ENCODE measurements at regions not wholly inside any gene's neighbourhood (a gene's known extent, or its start where the extent isn't known, plus 50 kb on each side); places are given as distances from the start of the nearest gene placed in this dataset.
"Not testable (repeated sequence)": the region's sequence is repeated elsewhere in the genome, so short reads cannot be mapped to it uniquely, and the experiment has no call there.

DNA sequence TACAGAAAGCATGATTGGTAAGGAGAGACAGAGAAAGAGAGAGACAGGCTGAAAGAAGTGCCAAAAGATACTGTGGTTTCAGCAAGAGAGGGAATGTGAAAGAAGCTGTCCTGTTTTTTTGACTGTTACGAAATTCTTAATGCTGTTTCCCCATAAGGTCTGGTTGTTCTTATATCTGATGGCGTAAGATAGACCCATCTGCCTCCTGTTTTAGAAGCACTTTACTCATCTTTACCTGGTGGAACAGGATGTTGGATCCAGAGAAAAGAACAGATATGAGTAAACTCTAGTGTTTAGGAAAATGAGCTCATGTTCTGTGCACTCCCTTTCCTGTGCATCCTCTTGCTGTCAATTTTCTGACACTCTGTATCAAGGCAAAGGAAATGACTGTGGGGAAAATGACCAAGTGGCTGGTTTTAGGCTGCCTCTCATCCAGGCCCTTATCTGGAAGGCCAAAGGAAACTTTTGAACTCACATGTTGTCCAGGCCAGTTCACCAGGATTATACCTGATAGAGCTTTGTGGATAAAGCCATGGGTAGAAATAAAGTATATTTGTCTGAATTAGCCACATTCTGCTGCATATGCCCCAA lies 311.7 kb upstream of the HTR2C start:
- no peak for DNase-seq

DNA sequence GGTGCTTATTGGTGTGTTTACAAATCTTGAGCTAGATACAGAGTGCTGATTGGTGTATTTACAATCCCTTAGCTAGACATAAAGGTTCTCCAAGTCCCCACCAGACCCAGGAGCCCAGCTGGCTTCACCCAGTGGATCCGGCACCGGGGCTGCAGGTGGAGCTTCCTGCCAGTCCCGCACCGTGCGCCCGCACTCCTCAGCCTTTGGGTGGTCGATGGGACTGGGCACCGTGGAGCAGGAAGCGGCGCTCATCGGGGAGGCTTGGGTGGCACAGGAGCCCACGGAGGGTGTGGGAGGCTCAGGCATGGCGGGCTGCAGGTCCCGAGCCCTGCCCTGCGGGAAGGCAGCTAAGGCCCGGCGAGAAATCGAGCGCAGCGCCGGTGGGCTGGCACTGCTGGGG lies 313.5 kb upstream of the HTR2C start:
- not testable (repeated sequence) for DNase-seq

DNA sequence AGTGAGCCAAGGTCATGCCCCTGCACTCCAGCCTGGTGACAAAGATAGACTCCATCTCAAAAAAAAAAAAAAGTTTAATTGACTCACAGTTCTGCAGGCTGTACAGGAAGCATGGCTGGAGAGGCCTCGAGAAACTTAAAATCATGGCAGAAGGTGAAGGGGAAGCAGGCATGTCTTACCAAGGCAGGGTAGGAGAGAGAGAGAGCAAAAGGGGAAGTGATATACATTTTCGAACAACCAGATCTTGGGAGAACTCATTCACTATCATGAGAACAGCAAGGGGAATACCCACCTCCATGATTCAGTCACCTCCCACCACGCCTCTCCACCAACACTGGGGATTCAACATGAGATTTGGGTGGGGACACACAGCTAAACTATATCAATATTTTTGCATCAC lies 315.2 kb upstream of the HTR2C start:
- DNase-seq, result no peak

DNA sequence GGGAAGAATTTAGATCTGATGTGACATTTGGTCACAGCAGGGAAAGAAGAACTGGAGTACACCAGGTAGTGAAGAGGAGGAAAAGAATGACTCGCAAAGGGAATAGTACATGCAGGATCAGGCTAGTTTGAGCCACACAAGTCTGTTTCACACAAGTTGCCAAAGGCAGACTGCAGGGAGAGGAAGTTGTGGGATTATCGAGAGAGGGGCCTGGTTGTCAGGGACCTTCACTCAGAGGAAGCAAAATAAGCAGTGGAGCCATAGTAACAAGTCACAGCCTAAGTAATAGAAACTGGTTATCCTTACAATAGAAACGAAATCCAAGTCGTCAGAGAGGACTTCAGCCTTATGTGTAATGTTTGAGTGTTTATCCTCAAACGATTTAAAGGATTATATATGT lies 316.7 kb upstream of the HTR2C start:
- no peak for DNase-seq

DNA sequence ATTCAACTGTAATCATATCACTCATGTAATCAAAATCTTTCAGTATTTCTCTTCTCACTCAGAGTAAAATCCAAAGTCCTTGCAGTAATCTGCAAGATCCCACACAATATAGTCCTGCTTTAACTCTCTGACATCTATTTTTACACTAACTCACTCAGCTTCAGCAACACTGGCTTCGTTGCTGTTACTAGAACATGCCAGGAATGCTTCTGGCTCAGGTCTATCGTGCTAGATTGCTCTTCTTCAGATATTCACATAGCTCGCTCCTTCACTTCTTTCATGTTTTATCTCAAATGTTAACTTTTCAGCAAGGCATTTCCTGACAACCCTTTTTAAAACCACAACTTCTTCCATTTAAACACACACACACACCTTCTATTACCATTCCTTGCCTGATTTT lies 331.7 kb upstream of the HTR2C start:
- DNase-seq, result no peak

DNA sequence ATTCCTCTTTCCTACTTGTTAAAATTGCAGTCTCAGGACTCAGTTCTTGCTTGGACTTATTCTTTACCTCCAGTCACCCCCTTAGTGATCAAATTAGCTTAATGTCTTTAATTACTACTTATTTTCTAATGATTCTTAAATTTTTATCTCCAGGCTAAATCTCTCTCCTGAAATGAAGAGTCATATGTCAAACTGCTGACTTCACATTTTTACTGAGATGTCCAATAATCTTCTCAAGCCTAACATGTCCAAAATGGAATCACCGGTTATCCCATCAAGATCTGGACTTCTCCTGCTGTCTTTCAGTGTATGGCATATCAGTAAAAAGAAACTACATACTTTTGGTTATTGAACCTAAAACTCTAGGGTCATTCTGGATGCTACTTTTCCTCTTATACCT lies 332.3 kb upstream of the HTR2C start:
- DNase-seq, result no peak

DNA sequence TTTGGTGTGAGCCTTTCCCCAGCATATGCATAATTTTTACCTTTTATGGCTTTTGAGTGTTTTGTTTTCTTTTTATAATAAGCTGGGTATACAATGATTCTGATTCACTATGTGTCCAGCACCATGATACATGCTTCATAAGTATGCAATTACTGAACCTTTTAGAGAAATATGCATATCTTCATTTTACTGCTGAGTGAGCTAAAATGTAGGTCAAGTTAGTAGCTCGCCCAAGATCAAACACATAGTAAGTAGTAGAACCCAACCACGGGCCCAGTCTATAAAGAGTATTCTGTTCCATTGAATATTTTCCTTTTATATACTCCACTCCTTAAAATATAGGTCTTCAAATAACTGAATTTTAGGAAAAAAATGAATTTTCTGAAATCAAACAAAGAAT lies 362.4 kb upstream of the HTR2C start:
- DNase-seq, result no peak

DNA sequence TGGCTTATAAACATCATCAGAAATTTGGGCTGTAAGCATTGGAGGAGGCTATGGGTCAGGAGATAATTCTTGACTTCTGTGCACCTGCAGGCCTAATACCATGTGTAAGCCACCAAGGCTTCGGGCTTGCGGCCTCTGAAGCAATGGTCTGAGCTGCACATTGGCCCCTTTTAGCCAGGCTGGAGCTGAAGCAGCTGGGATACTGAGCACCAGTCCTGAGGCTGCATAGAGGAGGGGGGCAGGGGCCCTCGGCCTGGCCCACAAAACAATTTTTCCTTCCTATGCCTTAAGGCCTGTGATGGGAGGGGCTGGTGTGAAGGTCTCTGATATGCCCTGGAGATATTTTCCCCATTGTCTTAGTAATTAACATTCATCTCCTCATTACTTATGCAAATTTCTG lies 373.0 kb upstream of the HTR2C start:
- DNase-seq, result no peak

DNA sequence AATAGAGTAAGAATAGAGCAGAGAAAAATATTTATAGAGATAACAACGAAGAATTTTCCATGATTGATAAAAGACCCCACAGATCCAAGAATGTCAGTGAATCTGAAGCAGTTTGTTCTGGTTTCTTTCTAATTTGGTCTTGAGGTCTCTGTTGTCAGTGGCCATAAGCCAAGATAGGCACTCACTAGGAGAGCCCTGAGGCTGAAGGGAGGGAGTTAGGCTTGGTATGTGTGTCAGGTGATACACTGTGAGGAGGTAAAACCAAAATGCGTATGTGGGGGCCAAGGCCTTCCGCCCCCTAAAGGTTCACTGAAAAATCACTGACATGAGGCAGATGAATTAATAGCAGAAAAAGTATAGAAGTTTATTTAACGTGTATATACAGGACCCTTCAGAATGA lies 382.3 kb upstream of the HTR2C start:
- no peak for DNase-seq

DNA sequence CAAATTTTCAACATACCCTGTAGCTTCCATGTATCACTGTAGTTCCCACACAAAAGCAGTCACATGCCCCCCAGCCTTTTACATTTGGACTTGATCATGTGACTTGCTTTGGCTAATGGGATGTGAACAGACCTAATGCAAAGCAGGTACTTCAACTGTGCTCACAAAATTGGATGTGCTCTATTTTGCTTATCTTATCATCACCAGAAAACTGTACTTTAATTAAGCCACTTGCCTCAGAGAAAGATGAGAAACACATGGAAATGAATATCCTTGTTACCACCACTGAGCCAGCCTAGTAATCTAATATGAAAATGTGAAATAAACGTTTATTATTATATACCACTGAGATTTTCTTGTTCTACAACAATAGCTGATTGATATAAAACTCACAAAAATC lies 402.7 kb upstream of the HTR2C start:
- DNase-seq, result no peak

DNA sequence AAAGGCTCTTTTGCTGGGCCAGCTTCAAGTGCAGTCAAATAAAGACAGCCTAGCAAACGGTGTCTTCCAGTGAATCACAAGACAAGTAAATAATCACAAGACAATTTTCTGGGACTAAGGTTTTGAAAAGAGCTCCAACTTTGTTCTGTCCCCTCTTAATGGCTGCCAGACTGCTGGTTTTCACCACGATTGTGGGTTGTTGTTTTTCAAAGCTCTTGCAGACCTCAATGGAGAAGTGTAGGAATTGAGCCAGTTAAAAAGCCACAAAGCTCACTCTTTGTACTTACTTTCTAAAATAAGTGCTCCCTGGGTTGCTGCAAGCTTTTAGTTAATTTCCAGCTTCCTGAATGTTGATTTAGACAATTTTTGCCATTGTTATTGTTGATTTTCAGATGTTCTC lies 405.8 kb upstream of the HTR2C start:
- DNase-seq, result no peak

DNA sequence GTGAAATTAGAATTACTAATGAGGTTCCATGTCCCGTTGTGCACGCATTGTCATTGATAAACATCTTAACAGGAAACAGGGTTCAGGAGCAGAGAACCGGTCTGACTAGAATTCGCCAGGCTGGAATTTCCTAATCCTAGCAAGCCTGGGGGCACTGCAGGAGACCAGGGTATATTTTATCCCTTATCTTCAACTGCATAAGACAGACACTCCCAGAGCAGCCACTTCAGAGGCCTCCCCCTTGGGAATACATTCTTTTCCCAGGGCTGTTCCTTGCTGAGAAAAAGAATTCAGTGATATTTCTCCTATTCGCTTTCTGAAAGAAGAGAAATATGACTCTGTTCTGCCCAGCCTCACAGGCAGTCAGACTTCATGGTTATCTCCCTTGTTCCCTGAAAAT lies 416.6 kb upstream of the HTR2C start:
- not testable (repeated sequence) for DNase-seq

DNA sequence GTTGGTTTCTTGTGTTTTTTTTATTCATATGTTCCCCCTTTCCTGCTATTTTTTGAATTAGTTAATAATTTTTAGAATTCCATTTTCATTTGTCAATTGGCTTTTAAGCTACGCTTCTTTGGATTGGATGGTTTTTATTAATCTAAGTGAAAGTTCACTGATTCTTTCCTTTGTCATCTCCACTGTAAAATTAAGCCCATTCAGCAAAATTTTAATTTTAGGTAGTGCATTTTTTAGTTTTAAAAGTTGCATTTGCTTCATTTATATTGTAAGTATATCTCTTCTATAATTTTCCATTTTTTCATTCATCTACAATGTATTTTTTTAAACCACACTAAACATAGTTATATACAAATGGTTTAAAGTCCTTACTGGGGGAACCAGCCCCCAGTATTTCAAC lies 417.3 kb upstream of the HTR2C start:
- no peak for DNase-seq

DNA sequence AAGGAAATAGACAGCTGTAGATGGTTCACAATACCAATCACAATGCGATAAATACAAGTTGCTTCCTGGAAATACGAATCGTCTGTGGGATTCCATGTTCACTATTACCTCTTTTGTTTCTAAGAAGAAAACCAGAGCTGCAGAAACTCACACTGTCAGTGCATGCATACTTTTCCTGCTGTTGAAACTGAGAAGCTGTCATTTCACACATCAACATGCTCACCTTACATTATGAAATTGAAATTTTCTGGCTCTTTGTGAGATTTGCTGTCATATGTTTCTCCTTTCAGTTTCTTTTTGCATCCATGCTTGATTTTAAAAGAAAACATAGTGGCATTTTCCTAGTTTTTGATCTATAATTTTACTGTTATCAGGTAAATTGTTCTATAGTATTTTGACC lies 418.3 kb upstream of the HTR2C start:
- no peak for DNase-seq

DNA sequence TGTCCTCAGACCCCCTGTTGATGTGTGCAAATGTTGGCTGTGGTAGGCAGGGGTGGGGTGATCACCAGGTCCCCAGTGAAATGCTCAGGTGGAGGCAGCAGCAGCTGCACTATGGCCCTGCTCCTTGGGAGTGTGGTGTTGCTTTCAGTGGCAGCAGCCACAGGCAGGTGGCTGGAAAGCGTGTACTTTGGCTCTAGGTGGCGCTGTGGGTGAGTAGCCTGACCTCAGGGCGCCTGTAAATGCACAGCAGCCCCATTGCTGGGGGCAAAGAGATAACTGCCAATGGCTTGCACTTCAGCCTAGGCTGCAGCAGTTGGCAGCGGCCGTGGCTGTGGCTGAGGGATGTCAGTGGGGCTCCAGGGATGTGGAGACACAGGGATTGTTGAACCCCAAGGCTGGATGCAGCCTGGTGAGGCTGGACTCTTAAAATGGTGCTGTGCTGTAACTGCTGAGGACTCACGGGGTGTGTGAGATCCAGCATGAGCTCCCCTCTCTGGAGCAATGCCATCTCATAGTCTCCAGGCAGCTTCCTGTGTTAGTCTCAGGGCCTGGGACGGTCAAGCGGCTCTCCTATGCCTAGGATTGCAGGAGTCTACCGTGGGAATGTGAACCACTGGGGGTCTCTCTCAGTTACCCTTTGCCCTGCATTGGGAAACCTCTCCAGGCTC lies 421.7 kb upstream of the HTR2C start:
- no peak for DNase-seq

DNA sequence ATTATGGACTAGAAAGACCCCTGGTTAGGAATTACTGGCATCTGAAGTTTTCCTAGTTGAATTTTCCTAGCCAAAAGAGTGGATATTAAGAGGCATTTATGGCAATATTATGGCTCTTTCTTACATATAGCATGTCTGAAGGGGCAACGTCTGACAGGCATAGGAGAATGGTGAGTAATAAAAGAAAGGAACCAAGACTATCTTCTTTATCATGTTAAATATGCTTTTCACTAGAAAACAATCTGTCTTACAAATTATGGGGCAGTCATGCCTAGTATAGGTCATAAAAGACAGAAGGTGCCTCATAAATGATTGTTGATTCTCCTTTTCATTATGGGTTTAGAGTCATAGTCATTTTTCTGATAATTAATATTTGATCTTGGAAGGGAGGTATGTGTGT lies 431.1 kb upstream of the HTR2C start:
- DNase-seq, result no peak

DNA sequence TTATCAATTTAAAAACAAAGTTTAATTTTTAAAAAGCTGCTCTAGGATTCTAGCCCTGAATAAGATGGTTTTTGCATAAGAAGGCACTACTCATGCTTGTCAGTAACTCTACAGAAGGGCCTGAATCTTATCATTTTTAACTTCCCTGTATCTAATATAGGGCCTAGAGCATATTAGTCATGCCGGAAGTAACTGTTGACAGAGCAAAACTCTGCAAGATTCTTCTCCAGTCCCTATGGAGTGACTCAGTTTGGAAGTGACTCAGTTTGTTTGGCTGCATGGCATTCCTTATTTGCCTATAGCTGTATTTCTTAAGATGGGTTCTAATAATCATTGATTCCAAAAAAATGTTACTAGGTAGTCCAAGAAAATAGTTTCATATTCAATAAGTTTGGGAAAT lies 431.8 kb upstream of the HTR2C start:
- DNase-seq, result no peak

DNA sequence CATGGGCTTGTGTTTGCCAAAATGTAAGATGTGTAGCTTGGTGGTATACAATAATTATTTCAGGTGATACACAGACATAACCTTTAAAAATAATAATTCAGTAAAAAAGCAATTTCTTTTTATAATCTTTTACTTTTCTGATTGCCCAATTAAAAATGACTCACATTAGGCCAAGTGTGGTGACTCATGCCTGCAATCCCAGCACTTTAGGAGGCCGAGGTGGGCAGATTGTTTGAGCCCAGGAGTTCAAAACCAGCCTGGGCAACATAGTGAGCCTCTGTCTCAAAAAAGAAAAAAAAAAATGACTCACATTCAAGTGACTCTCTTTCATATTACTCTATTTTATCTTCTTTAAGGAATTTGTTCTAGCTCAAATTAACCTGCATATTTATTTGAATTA lies 449.4 kb upstream of the HTR2C start:
- DNase-seq, result no peak

DNA sequence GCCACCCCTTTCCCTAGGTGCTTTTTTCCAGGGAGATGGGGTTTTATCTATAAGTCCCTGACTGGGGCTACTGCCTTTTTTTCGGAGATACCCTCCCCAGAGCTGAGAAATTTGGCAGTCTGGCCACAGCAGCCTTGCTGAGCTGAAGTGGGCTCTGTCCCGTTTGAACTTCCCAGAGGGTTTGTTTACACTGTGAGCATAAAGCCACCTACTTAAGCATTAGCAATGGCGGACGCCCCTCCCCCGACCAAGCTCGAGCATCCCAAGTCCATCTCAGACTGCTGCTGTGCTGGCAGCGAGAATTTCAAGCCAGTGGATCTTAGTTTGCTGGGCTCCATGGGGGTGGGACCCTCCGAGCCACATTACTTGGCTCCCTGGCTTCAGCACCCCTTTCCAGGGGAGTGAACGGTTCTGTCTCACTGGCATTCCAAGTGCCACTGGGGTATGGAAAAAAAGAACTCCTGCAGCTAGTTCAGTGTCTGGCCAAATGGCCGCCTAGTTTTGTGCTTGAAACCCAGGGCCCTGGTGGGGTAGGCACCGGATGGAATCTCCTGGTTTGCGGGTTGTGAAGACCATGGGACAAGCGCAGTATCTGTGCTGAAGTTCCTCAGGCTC lies 456.4 kb upstream of the HTR2C start:
- no peak for DNase-seq

DNA sequence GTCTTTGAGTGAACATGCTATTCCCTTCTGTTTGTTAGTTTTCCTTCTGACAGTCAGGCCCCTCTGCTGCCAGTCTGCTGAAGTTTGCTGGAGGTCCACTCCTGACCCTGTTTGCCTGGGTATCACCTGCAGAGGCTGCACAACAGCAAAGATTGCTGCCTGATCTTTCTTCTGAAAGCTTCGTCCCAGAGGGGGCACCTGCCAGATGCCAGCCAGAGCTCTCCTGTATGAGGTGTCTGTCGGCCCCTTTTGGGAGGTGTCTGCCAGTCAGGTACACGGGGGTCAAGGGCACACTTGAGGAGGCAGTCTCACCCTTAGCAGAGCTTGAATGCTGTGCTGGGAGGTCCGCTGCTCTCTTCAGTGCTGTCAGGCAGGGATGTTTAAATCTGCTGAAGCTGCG lies 456.9 kb upstream of the HTR2C start:
- no peak for DNase-seq

DNA sequence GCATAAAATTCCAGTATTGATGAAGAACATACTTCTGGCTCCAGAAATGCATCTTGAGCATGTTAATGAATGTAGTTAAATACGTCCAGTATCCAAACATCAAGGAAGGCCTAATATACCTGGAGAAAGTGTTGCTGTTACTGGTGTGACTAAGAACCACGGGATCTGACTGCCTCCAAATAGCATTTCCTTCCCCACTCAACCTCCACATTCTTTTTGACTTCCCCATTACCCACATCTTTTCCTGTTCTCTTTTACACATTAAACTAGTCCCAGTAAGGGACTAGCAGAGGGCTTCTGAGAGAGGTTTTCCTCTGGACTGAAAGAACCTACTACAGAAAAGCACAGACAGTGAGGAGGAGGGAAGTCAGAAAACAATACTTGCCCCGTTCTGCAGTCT lies 482.8 kb upstream of the HTR2C start:
- DNase-seq, result peak; percentile 10 to 38

DNA sequence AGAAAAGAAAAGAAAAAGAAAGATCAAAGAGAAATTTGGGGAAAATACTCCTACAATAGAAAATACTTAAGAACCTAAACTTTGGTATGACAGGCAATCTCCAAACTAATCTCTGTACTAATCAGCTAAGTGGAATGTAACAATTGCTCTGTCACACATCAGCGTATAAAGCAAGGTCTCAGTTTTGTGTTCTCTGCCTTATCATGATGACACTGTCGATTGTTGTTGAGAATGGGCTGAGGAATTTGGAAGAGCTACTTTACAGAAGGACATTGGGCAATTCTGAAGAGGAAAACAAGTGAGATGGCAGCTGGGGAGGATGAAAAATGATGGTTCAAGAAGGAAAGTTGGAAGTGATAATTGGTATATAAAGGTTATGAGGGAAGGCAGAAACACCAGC lies 486.0 kb upstream of the HTR2C start:
- DNase-seq, result no peak

DNA sequence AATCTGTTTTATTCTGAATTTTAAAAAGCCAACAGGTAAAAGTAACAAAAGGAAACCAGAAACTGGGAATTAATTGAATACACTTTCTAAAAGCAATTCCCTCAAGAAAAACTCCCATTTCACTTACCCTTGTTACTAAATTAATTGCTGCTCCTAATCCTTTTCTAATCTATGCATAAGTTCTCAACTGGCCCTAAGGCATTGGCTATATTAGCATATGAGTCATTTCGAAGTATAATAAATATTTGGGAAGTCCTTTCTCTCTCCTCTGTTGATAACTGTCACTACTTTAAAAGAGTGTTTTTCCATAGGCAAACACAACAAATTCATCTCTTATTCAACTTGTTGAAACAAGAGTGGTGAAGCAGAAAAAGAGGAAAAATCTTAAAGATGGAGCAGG lies 486.5 kb upstream of the HTR2C start:
- no peak for DNase-seq

DNA sequence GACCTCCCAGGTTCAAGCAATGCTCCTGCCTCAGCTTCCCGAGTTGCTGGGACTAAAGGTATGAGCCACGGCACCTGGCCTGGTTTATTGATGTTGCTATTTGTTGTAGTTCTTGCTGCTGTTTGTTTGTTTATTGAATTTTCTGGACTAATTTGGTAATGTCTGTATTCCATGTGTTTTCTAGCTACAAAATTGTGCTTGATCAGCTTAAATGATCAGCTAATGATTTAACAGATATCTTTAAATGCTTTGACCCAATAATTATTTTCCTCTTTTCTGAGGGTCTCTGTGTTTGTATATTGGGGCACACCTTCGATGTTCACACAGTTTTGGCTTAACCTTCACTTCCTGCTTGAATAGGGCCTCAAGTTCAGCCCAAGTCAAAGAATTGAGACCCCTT lies 488.1 kb upstream of the HTR2C start:
- DNase-seq, result no peak

DNA sequence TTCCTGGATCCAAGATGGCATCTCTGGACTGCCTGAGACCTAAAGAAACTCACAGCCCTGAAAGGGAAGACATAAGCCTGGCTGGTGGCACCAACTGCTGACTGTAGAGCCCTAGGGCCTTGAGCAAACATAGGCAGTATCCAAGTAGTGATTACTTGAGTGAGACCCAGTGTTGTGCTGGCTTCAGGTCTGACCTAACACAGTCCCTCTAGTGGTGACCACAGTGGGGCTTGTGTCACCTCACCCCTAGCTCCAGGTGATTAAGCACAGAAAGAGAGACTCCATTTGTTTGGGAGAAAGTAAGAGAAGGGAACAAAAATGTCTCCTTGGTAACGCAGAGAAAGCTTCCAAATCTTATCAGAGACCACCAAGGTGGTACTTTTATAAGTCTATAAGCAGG lies 496.3 kb upstream of the HTR2C start:
- DNase-seq, result no peak
